ENCODE measurements at regions not wholly inside any gene's neighbourhood (a gene's known extent, or its start where the extent isn't known, plus 50 kb on each side); places are given as distances from the start of the nearest gene placed in this dataset.

GRCh38 chr17:65441053-65441605 is 120.3 kb downstream of the AXIN2 start:
- no peaks in the 10 kb centered on the region for H3K79me2 ChIP-seq (ENCODE audit: control insufficient read depth, insufficient read depth, low read length)
- 67% methylated on average over 1 of the region's 2 CpGs for WGBS (ENCODE audit: insufficient coverage)
- ChIA-PET POLR2A (no interaction called here), CTCF (no interaction called here)
- Mint-ChIP-seq H3K4me3 (no peak overlapping the region), H3K9me3 (ENCODE audit: insufficient read depth) (no peaks in the 10 kb centered on the region), H3K27ac (no peak overlapping the region), H3K4me1 (no peaks in the 10 kb centered on the region), H3K27me3 (peaks cover 39% of the 10 kb centered on the region)
- H3K36me3 ChIP-seq (replicated peaks in 1 of 2; ENCODE audit: control extremely low read depth in 1 of 2, control insufficient read depth in 1 of 2, extremely low read depth in 1 of 2, insufficient read depth in 2 of 2, low read length in 1 of 2), result no peaks in the 10 kb centered on the region
- H3K4me1 ChIP-seq (ENCODE audit: control insufficient read depth in 2 of 2, insufficient read depth in 2 of 2, low read length in 2 of 2), result no peaks in the 10 kb centered on the region
- no peak overlapping the region for H3K27ac ChIP-seq (ENCODE audit: low read length in 2 of 2)
- no peak for DNase-seq
- intact Hi-C loops (cut with micrococcal nuclease), result no loop called here
- no peak for ATAC-seq (ENCODE audit: low read depth)
- no peak overlapping the region for H2AFZ ChIP-seq (ENCODE audit: insufficient read depth, low read depth, low read length, poor library complexity, severe bottlenecking)
- H3K9me3 ChIP-seq (ENCODE audit: control extremely low read depth in 1 of 3, control insufficient read depth in 2 of 3, insufficient read depth in 1 of 3, low read length in 2 of 3), result peaks cover 0 to 3% (median 0%) of the 10 kb centered on the region in 3 donors
- no peak overlapping the region for H3K4me3 ChIP-seq (ENCODE audit: control extremely low read depth in 1 of 5, extremely low read depth in 1 of 5, insufficient read depth in 1 of 5, low read depth in 2 of 5, low read length in 4 of 5)
- no peak overlapping the region for H3K4me2 ChIP-seq (replicated peaks; ENCODE audit: low read depth, low read length, poor library complexity, severe bottlenecking)
- peaks cover 0 to 4% (median 0%) of the 10 kb centered on the region in 4 experiments for H3K27me3 ChIP-seq (replicated peaks in 1 of 4; ENCODE audit: control extremely low read depth in 1 of 4, control insufficient read depth in 3 of 4, insufficient read depth in 4 of 4, low read length in 3 of 4)
- TF ChIP-seq, protein P1, sequence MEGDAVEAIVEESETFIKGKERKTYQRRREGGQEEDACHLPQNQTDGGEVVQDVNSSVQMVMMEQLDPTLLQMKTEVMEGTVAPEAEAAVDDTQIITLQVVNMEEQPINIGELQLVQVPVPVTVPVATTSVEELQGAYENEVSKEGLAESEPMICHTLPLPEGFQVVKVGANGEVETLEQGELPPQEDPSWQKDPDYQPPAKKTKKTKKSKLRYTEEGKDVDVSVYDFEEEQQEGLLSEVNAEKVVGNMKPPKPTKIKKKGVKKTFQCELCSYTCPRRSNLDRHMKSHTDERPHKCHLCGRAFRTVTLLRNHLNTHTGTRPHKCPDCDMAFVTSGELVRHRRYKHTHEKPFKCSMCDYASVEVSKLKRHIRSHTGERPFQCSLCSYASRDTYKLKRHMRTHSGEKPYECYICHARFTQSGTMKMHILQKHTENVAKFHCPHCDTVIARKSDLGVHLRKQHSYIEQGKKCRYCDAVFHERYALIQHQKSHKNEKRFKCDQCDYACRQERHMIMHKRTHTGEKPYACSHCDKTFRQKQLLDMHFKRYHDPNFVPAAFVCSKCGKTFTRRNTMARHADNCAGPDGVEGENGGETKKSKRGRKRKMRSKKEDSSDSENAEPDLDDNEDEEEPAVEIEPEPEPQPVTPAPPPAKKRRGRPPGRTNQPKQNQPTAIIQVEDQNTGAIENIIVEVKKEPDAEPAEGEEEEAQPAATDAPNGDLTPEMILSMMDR (IDR thresholded peaks at IDR 0.05), result no peak
- no peak for TF ChIP-seq EZH2 (IDR thresholded peaks at IDR 0.05; ENCODE audit: borderline replicate concordance, insufficient read depth, low read depth, low read length, poor library complexity, severe bottlenecking)
- H3K9ac ChIP-seq (ENCODE audit: low read length), result no peak overlapping the region
- H4K20me1 ChIP-seq (ENCODE audit: control insufficient read depth, insufficient read depth, low read length, poor library complexity, severe bottlenecking), result no peaks in the 10 kb centered on the region

- H3K4me3 Mint-ChIP-seq, result no peak overlapping the region
- Histone ChIP-seq H3K27me3 (replicated peaks in 1 of 4; ENCODE audit: control extremely low read depth in 1 of 4, control insufficient read depth in 3 of 4, insufficient read depth in 4 of 4, low read length in 3 of 4) (peaks cover 0 to 4% (median 0%) of the 10 kb centered on the region in 4 experiments), H3K4me1 (ENCODE audit: control insufficient read depth in 2 of 2, insufficient read depth in 2 of 2, low read length in 2 of 2) (no peaks in the 10 kb centered on the region), H3K4me2 (replicated peaks; ENCODE audit: low read depth, low read length, poor library complexity, severe bottlenecking) (no peak overlapping the region), H3K9ac (ENCODE audit: low read length) (no peak overlapping the region), H3K79me2 (ENCODE audit: control insufficient read depth, insufficient read depth, low read length) (no peaks in the 10 kb centered on the region), H3K4me3 (ENCODE audit: control extremely low read depth in 1 of 5, extremely low read depth in 1 of 5, insufficient read depth in 1 of 5, low read depth in 2 of 5, low read length in 4 of 5) (no peak overlapping the region), H3K36me3 (replicated peaks in 1 of 2; ENCODE audit: control extremely low read depth in 1 of 2, control insufficient read depth in 1 of 2, extremely low read depth in 1 of 2, insufficient read depth in 2 of 2, low read length in 1 of 2) (no peaks in the 10 kb centered on the region), H3K27ac (ENCODE audit: low read length in 2 of 2) (no peak overlapping the region), H3K9me3 (ENCODE audit: control extremely low read depth in 1 of 3, control insufficient read depth in 2 of 3, insufficient read depth in 1 of 3, low read length in 2 of 3) (peaks cover 0 to 3% (median 0%) of the 10 kb centered on the region in 3 donors), H4K20me1 (ENCODE audit: control insufficient read depth, insufficient read depth, low read length, poor library complexity, severe bottlenecking) (no peaks in the 10 kb centered on the region), H2AFZ (ENCODE audit: insufficient read depth, low read depth, low read length, poor library complexity, severe bottlenecking) (no peak overlapping the region)
- no peaks in the 10 kb centered on the region for H3K9me3 Mint-ChIP-seq (ENCODE audit: insufficient read depth)
- ChIA-PET CTCF (no interaction called here), POLR2A (no interaction called here)
- H3K27me3 Mint-ChIP-seq, result peaks cover 40% of the 10 kb centered on the region
- TF ChIP-seq, protein P1 (IDR thresholded peaks at IDR 0.05), result no peak
- no peak for TF ChIP-seq EZH2 (IDR thresholded peaks at IDR 0.05; ENCODE audit: borderline replicate concordance, insufficient read depth, low read depth, low read length, poor library complexity, severe bottlenecking)
- H3K27ac Mint-ChIP-seq, result no peak overlapping the region
- DNase-seq (no peak), ATAC-seq (ENCODE audit: low read depth) (no peak)
- intact Hi-C loops (cut with micrococcal nuclease), result no loop called here
- 32% methylated on average over 6 of the region's 7 CpGs for WGBS (ENCODE audit: insufficient coverage)
- no peaks in the 10 kb centered on the region for H3K4me1 Mint-ChIP-seq
These were observed 122.6 kb downstream of the AXIN2 start for GRCh38 chr17:65438708-65439294.
